ENCODE measurements at regions not wholly inside any gene's neighbourhood (a gene's known extent, or its start where the extent isn't known, plus 50 kb on each side); places are given as distances from the start of the nearest gene placed in this dataset.
A peak's percentile ranks its signal among the peaks of the same experiment; 100 is the strongest.

- DNase-seq = no peak
- Histone ChIP-seq H3K36me3 (ENCODE audit: control insufficient read depth in 2 of 2, extremely low read depth in 1 of 2, insufficient read depth in 1 of 2, low read length in 1 of 2) (no peaks in the 10 kb centered on the region), H3K9me3 (no peaks in the 10 kb centered on the region), H3K27me3 (replicated peaks in 1 of 2; ENCODE audit: control insufficient read depth in 2 of 2, extremely low read depth in 1 of 2, insufficient read depth in 2 of 2, low read length in 1 of 2) (peaks cover 0 to 2% of the 10 kb centered on the region in 2 experiments), H3K27ac (ENCODE audit: low read length) (no peak overlapping the region), H3K4me1 (ENCODE audit: control insufficient read depth in 1 of 2, extremely low read depth in 1 of 2, insufficient read depth in 2 of 2, low read length in 2 of 2) (no peaks in the 10 kb centered on the region), H3K4me3 (ENCODE audit: control insufficient read depth in 1 of 2, extremely low read depth in 1 of 2, low read length in 1 of 2) (no peak overlapping the region)
- no peaks in the 10 kb centered on the region for H3K9me3 Mint-ChIP-seq
- POLR2A ChIA-PET = no interaction called here
- 85% methylated on average over 15 of the region's 22 CpGs for WGBS (ENCODE audit: insufficient coverage)
- no peaks in the 10 kb centered on the region for H3K36me3 Mint-ChIP-seq
- H3K4me3 Mint-ChIP-seq = no peak overlapping the region
- no peak for ATAC-seq (replicated peaks in 1 of 4)
- H3K4me1 Mint-ChIP-seq = no peaks in the 10 kb centered on the region
- CTCF ChIA-PET = no interaction called here
- peaks cover 2 to 5% of the 10 kb centered on the region in 2 donors for H3K27me3 Mint-ChIP-seq
- no peak overlapping the region for H3K27ac Mint-ChIP-seq
These were observed 251.5 kb upstream of the SALL3 start for GRCh38 chr18:78727877-78728783.

GRCh38 chr18:78728784-78729467, 250.7 kb upstream of the SALL3 start:
- no peaks in the 10 kb centered on the region for H3K36me3 Mint-ChIP-seq
- peaks cover 0 to 2% of the 10 kb centered on the region in 2 experiments for H3K27me3 ChIP-seq (replicated peaks in 1 of 2; ENCODE audit: control insufficient read depth in 2 of 2, extremely low read depth in 1 of 2, insufficient read depth in 2 of 2, low read length in 1 of 2)
- no peak overlapping the region for H3K27ac Mint-ChIP-seq
- ChIA-PET CTCF (no interaction called here), POLR2A (no interaction called here)
- no peak overlapping the region for H3K4me3 Mint-ChIP-seq
- WGBS (ENCODE audit: insufficient coverage) = 86% methylated on average over 12 of the region's 25 CpGs
- H3K4me1 Mint-ChIP-seq = no peaks in the 10 kb centered on the region
- no peaks in the 10 kb centered on the region for H3K9me3 ChIP-seq
- H3K36me3 ChIP-seq (ENCODE audit: control insufficient read depth in 2 of 2, extremely low read depth in 1 of 2, insufficient read depth in 1 of 2, low read length in 1 of 2) = no peaks in the 10 kb centered on the region
- DNase-seq (peak in 1 of 35 experiments; percentile 5), ATAC-seq (replicated peaks in 1 of 4) (no peak)
- H3K27ac ChIP-seq (ENCODE audit: low read length) = no peak overlapping the region
- H3K9me3 Mint-ChIP-seq = no peaks in the 10 kb centered on the region
- no peak overlapping the region for H3K4me3 ChIP-seq (ENCODE audit: control insufficient read depth in 1 of 2, extremely low read depth in 1 of 2, low read length in 1 of 2)
- H3K27me3 Mint-ChIP-seq = peaks cover 0 to 2% of the 10 kb centered on the region in 2 donors
- no peaks in the 10 kb centered on the region for H3K4me1 ChIP-seq (ENCODE audit: control insufficient read depth in 1 of 2, extremely low read depth in 1 of 2, insufficient read depth in 2 of 2, low read length in 2 of 2)

- Mint-ChIP-seq H3K4me1 (no peaks in the 10 kb centered on the region), H3K4me3 (no peak overlapping the region), H3K27ac (no peak overlapping the region), H3K36me3 (no peaks in the 10 kb centered on the region), H3K27me3 (no peaks in the 10 kb centered on the region), H3K9me3 (no peaks in the 10 kb centered on the region)
- ATAC-seq (replicated peaks in 1 of 4) (no peak), DNase-seq (peak in 1 of 35 experiments; percentile 7)
- H3K27me3 ChIP-seq (replicated peaks in 1 of 2; ENCODE audit: control insufficient read depth in 2 of 2, extremely low read depth in 1 of 2, insufficient read depth in 2 of 2, low read length in 1 of 2) = peaks cover 0 to 2% of the 10 kb centered on the region in 2 experiments
- H3K4me1 ChIP-seq (ENCODE audit: control insufficient read depth in 1 of 2, extremely low read depth in 1 of 2, insufficient read depth in 2 of 2, low read length in 2 of 2) = no peaks in the 10 kb centered on the region
- no peaks in the 10 kb centered on the region for H3K36me3 ChIP-seq (ENCODE audit: control insufficient read depth in 2 of 2, extremely low read depth in 1 of 2, insufficient read depth in 1 of 2, low read length in 1 of 2)
- H3K9me3 ChIP-seq = no peaks in the 10 kb centered on the region
- H3K27ac ChIP-seq (ENCODE audit: low read length) = no peak overlapping the region
- ChIA-PET CTCF (no interaction called here), POLR2A (no interaction called here)
- H3K4me3 ChIP-seq (ENCODE audit: control insufficient read depth in 1 of 2, extremely low read depth in 1 of 2, low read length in 1 of 2) = no peak overlapping the region
- WGBS (ENCODE audit: insufficient coverage) = 0% methylated on average over 3 of the region's 10 CpGs
These were observed 249.1 kb upstream of the SALL3 start for GRCh38 chr18:78730546-78730945.

GRCh38 chr18:78731016-78731397, 248.6 kb upstream of the SALL3 start:
- H3K9me3 Mint-ChIP-seq = no peaks in the 10 kb centered on the region
- Histone ChIP-seq H3K27me3 (replicated peaks in 1 of 2; ENCODE audit: control insufficient read depth in 2 of 2, extremely low read depth in 1 of 2, insufficient read depth in 2 of 2, low read length in 1 of 2) (peaks cover 0 to 2% of the 10 kb centered on the region in 2 experiments), H3K27ac (ENCODE audit: low read length) (no peak overlapping the region), H3K36me3 (ENCODE audit: control insufficient read depth in 2 of 2, extremely low read depth in 1 of 2, insufficient read depth in 1 of 2, low read length in 1 of 2) (no peaks in the 10 kb centered on the region), H3K4me1 (ENCODE audit: control insufficient read depth in 1 of 2, extremely low read depth in 1 of 2, insufficient read depth in 2 of 2, low read length in 2 of 2) (no peaks in the 10 kb centered on the region), H3K4me3 (ENCODE audit: control insufficient read depth in 1 of 2, extremely low read depth in 1 of 2, low read length in 1 of 2) (no peak overlapping the region), H3K9me3 (no peaks in the 10 kb centered on the region)
- H3K4me3 Mint-ChIP-seq = no peak overlapping the region
- H3K27me3 Mint-ChIP-seq = no peaks in the 10 kb centered on the region
- H3K27ac Mint-ChIP-seq = no peak overlapping the region
- 80% methylated on average over 20 of the region's 20 CpGs for WGBS (ENCODE audit: insufficient coverage)
- CTCF ChIA-PET = no interaction called here
- POLR2A ChIA-PET = no interaction called here
- no peak for ATAC-seq (replicated peaks in 1 of 4)
- H3K36me3 Mint-ChIP-seq = no peaks in the 10 kb centered on the region
- DNase-seq = peak in 1 of 35 experiments; percentile 3
- H3K4me1 Mint-ChIP-seq = no peaks in the 10 kb centered on the region

GRCh38 chr18:78731398-78732032, 248.1 kb upstream of the SALL3 start:
- DNase-seq (peak in 1 of 35 experiments; percentile 5), ATAC-seq (replicated peaks in 1 of 4) (no peak)
- Mint-ChIP-seq H3K4me1 (no peaks in the 10 kb centered on the region), H3K36me3 (no peaks in the 10 kb centered on the region), H3K27ac (no peak overlapping the region), H3K4me3 (no peak overlapping the region), H3K27me3 (no peaks in the 10 kb centered on the region), H3K9me3 (no peaks in the 10 kb centered on the region)
- Histone ChIP-seq H3K4me3 (ENCODE audit: control insufficient read depth in 1 of 2, extremely low read depth in 1 of 2, low read length in 1 of 2) (no peak overlapping the region), H3K27me3 (replicated peaks in 1 of 2; ENCODE audit: control insufficient read depth in 2 of 2, extremely low read depth in 1 of 2, insufficient read depth in 2 of 2, low read length in 1 of 2) (peaks cover 0 to 2% of the 10 kb centered on the region in 2 experiments), H3K9me3 (no peaks in the 10 kb centered on the region), H3K4me1 (ENCODE audit: control insufficient read depth in 1 of 2, extremely low read depth in 1 of 2, insufficient read depth in 2 of 2, low read length in 2 of 2) (no peaks in the 10 kb centered on the region), H3K27ac (ENCODE audit: low read length) (no peak overlapping the region), H3K36me3 (ENCODE audit: control insufficient read depth in 2 of 2, extremely low read depth in 1 of 2, insufficient read depth in 1 of 2, low read length in 1 of 2) (no peaks in the 10 kb centered on the region)
- ChIA-PET POLR2A (no interaction called here), CTCF (no interaction called here)
- WGBS (ENCODE audit: insufficient coverage) = 78% methylated on average over 14 of the region's 18 CpGs

- H3K9me3 Mint-ChIP-seq = no peaks in the 10 kb centered on the region
- DNase-seq = peak in 1 of 35 experiments; percentile 7
- no peak overlapping the region for H3K4me3 ChIP-seq (ENCODE audit: control insufficient read depth in 1 of 2, extremely low read depth in 1 of 2, low read length in 1 of 2)
- H3K27ac ChIP-seq (ENCODE audit: low read length) = no peak overlapping the region
- no peak overlapping the region for H3K27ac Mint-ChIP-seq
- POLR2A ChIA-PET = no interaction called here
- H3K4me3 Mint-ChIP-seq = no peak overlapping the region
- H3K27me3 Mint-ChIP-seq = no peaks in the 10 kb centered on the region
- no peaks in the 10 kb centered on the region for H3K36me3 Mint-ChIP-seq
- CTCF ChIA-PET = no interaction called here
- no peaks in the 10 kb centered on the region for H3K4me1 ChIP-seq (ENCODE audit: control insufficient read depth in 1 of 2, extremely low read depth in 1 of 2, insufficient read depth in 2 of 2, low read length in 2 of 2)
- H3K27me3 ChIP-seq (replicated peaks in 1 of 2; ENCODE audit: control insufficient read depth in 2 of 2, extremely low read depth in 1 of 2, insufficient read depth in 2 of 2, low read length in 1 of 2) = peaks cover 0 to 2% of the 10 kb centered on the region in 2 experiments
- no peaks in the 10 kb centered on the region for H3K36me3 ChIP-seq (ENCODE audit: control insufficient read depth in 2 of 2, extremely low read depth in 1 of 2, insufficient read depth in 1 of 2, low read length in 1 of 2)
- WGBS (ENCODE audit: insufficient coverage) = 70% methylated on average over 11 of the region's 14 CpGs
- ATAC-seq (replicated peaks in 1 of 4) = no peak
- H3K4me1 Mint-ChIP-seq = no peaks in the 10 kb centered on the region
- H3K9me3 ChIP-seq = no peaks in the 10 kb centered on the region
These were observed 247.1 kb upstream of the SALL3 start for GRCh38 chr18:78732273-78733210.
